ENCODE measurements at regions not wholly inside any gene's neighbourhood (a gene's known extent, or its start where the extent isn't known, plus 50 kb on each side); places are given as distances from the start of the nearest gene placed in this dataset.

- 78 to 87% (median 82%) methylated on average over 4 of the region's 4 CpGs for WGBS, 3 donors
- TF ChIP-seq POLR2A (IDR thresholded peaks at IDR 0.05) (no peak), CTCF (IDR thresholded peaks at IDR 0.05) (no peak), EP300 (IDR thresholded peaks at IDR 0.05) (no peak)
- Histone ChIP-seq H3K4me3 (no peak overlapping the region), H3K27ac (no peak overlapping the region), H3K9me3 (no peaks in the 10 kb centered on the region), H3K4me1 (ENCODE audit: insufficient read depth) (no peaks in the 10 kb centered on the region), H3K27me3 (no peaks in the 10 kb centered on the region), H3K36me3 (no peaks in the 10 kb centered on the region)
- intact Hi-C loops (cut with DNase I) = no loop called here
- DNase-seq = no peak
These were observed 350.9 kb upstream of the ACTBL2 start for GRCh38 chr5:57833489-57833888.

GRCh38 chr5:57832875-57833274 is 350.3 kb upstream of the ACTBL2 start:
- DNase-seq = no peak
- 51 to 74% (median 53%) methylated on average over 2 of the region's 2 CpGs for WGBS, 3 donors
- no peak overlapping the region for H3K27ac ChIP-seq
- intact Hi-C loops (cut with DNase I) = no loop called here
- no peaks in the 10 kb centered on the region for H3K4me1 ChIP-seq (ENCODE audit: insufficient read depth)
- no peaks in the 10 kb centered on the region for H3K36me3 ChIP-seq
- TF ChIP-seq CTCF (IDR thresholded peaks at IDR 0.05) = no peak
- TF ChIP-seq POLR2A (IDR thresholded peaks at IDR 0.05) = no peak
- TF ChIP-seq EP300 (IDR thresholded peaks at IDR 0.05) = no peak
- H3K27me3 ChIP-seq = no peaks in the 10 kb centered on the region
- H3K4me3 ChIP-seq = no peak overlapping the region
- H3K9me3 ChIP-seq = no peaks in the 10 kb centered on the region

GRCh38 chr5:57831932-57832331 is 349.3 kb upstream of the ACTBL2 start:
- no peak for DNase-seq
- 95 to 98% (median 95%) methylated on average over 2 of the region's 2 CpGs for WGBS, 3 donors
- Histone ChIP-seq H3K27ac (no peak overlapping the region), H3K4me1 (ENCODE audit: insufficient read depth) (no peaks in the 10 kb centered on the region), H3K9me3 (no peaks in the 10 kb centered on the region), H3K27me3 (no peaks in the 10 kb centered on the region), H3K4me3 (no peak overlapping the region), H3K36me3 (no peaks in the 10 kb centered on the region)
- intact Hi-C loops (cut with DNase I) = no loop called here
- TF ChIP-seq POLR2A (IDR thresholded peaks at IDR 0.05) = no peak
- no peak for TF ChIP-seq EP300 (IDR thresholded peaks at IDR 0.05)
- TF ChIP-seq CTCF (IDR thresholded peaks at IDR 0.05) = no peak

- Histone ChIP-seq H3K36me3 (no peaks in the 10 kb centered on the region), H3K4me3 (no peak overlapping the region), H3K9me3 (no peaks in the 10 kb centered on the region), H3K27me3 (no peaks in the 10 kb centered on the region), H3K27ac (no peak overlapping the region), H3K4me1 (ENCODE audit: insufficient read depth) (no peaks in the 10 kb centered on the region)
- TF ChIP-seq EP300 (IDR thresholded peaks at IDR 0.05) (no peak), CTCF (IDR thresholded peaks at IDR 0.05) (no peak), POLR2A (IDR thresholded peaks at IDR 0.05) (no peak)
- no peak for DNase-seq
- intact Hi-C loops (cut with DNase I) = no loop called here
These were observed 348.5 kb upstream of the ACTBL2 start for GRCh38 chr5:57831090-57831489.

- Histone ChIP-seq H3K4me1 (ENCODE audit: insufficient read depth) (no peaks in the 10 kb centered on the region), H3K4me3 (no peak overlapping the region), H3K27ac (no peak overlapping the region), H3K9me3 (no peaks in the 10 kb centered on the region), H3K27me3 (no peaks in the 10 kb centered on the region), H3K36me3 (no peaks in the 10 kb centered on the region)
- no peak for TF ChIP-seq CTCF (IDR thresholded peaks at IDR 0.05)
- no peak for TF ChIP-seq EP300 (IDR thresholded peaks at IDR 0.05)
- TF ChIP-seq POLR2A (IDR thresholded peaks at IDR 0.05) = no peak
- 64 to 68% (median 66%) methylated on average over 1 of the region's 1 CpG for WGBS, 3 donors
- intact Hi-C loops (cut with DNase I) = no loop called here
- DNase-seq = no peak
These were observed 345.6 kb upstream of the ACTBL2 start for GRCh38 chr5:57828221-57828620.

Data from ovary (tissue), 7 donors.